ENCODE measurements at regions not wholly inside any gene's neighbourhood (a gene's known extent, or its start where the extent isn't known, plus 50 kb on each side); places are given as distances from the start of the nearest gene placed in this dataset.

- no peak for DNase-seq
- Mint-ChIP-seq H3K4me3 (ENCODE audit: unreplicated experiment) (no peak overlapping the region), H3K36me3 (ENCODE audit: unreplicated experiment) (no peaks in the 10 kb centered on the region), H3K9me3 (ENCODE audit: unreplicated experiment) (no peaks in the 10 kb centered on the region), H3K27me3 (ENCODE audit: unreplicated experiment) (peaks cover 3% of the 10 kb centered on the region), H3K4me1 (ENCODE audit: low read depth, unreplicated experiment) (peaks cover 17% of the 10 kb centered on the region), H3K27ac (ENCODE audit: unreplicated experiment) (no peak overlapping the region)
- no peak for TF ChIP-seq CTCF (IDR thresholded peaks at IDR 0.05; ENCODE audit: partially characterized antibody, unreplicated experiment)
Measured at GRCh38 chr6:139654309-139654708, 279.9 kb upstream of the CITED2 start.

GRCh38 chr6:139653111-139653510 is 278.7 kb upstream of the CITED2 start:
- Mint-ChIP-seq H3K4me1 (ENCODE audit: low read depth, unreplicated experiment) (peaks cover 26% of the 10 kb centered on the region), H3K36me3 (ENCODE audit: unreplicated experiment) (no peaks in the 10 kb centered on the region)

GRCh38 chr6:139650941-139651340 is 276.5 kb upstream of the CITED2 start:
- no peak for TF ChIP-seq CTCF (IDR thresholded peaks at IDR 0.05; ENCODE audit: partially characterized antibody, unreplicated experiment)
- no peak for DNase-seq
- Mint-ChIP-seq H3K27ac (ENCODE audit: unreplicated experiment) (no peak overlapping the region), H3K36me3 (ENCODE audit: unreplicated experiment) (peaks cover 4% of the 10 kb centered on the region), H3K27me3 (ENCODE audit: unreplicated experiment) (no peaks in the 10 kb centered on the region), H3K4me3 (ENCODE audit: unreplicated experiment) (no peak overlapping the region), H3K9me3 (ENCODE audit: unreplicated experiment) (no peaks in the 10 kb centered on the region), H3K4me1 (ENCODE audit: low read depth, unreplicated experiment) (peaks cover 29% of the 10 kb centered on the region)

More at GRCh38 chr6:139653111-139653510, 278.7 kb upstream of the CITED2 start:
- no peak overlapping the region for H3K4me3 Mint-ChIP-seq (ENCODE audit: unreplicated experiment)
- H3K27me3 Mint-ChIP-seq (ENCODE audit: unreplicated experiment) = peaks cover 3% of the 10 kb centered on the region
- DNase-seq = no peak
- no peak overlapping the region for H3K27ac Mint-ChIP-seq (ENCODE audit: unreplicated experiment)
- TF ChIP-seq CTCF (IDR thresholded peaks at IDR 0.05; ENCODE audit: partially characterized antibody, unreplicated experiment) = no peak
- H3K9me3 Mint-ChIP-seq (ENCODE audit: unreplicated experiment) = no peaks in the 10 kb centered on the region

GRCh38 chr6:139649732-139650131 is 275.3 kb upstream of the CITED2 start:
- Mint-ChIP-seq H3K27ac (ENCODE audit: unreplicated experiment) (peak overlapping the region; percentile 35), H3K27me3 (ENCODE audit: unreplicated experiment) (no peaks in the 10 kb centered on the region), H3K9me3 (ENCODE audit: unreplicated experiment) (no peaks in the 10 kb centered on the region), H3K4me3 (ENCODE audit: unreplicated experiment) (no peak overlapping the region), H3K4me1 (ENCODE audit: low read depth, unreplicated experiment) (peaks cover 22% of the 10 kb centered on the region), H3K36me3 (ENCODE audit: unreplicated experiment) (peaks cover 4% of the 10 kb centered on the region)
- DNase-seq = no peak
- no peak for TF ChIP-seq CTCF (IDR thresholded peaks at IDR 0.05; ENCODE audit: partially characterized antibody, unreplicated experiment)

- peaks cover 22% of the 10 kb centered on the region for H3K4me1 Mint-ChIP-seq (ENCODE audit: low read depth, unreplicated experiment)
- H3K27me3 Mint-ChIP-seq (ENCODE audit: unreplicated experiment) = no peaks in the 10 kb centered on the region
- H3K27ac Mint-ChIP-seq (ENCODE audit: unreplicated experiment) = peak overlapping the region; percentile 93
- no peak overlapping the region for H3K4me3 Mint-ChIP-seq (ENCODE audit: unreplicated experiment)
- TF ChIP-seq CTCF (IDR thresholded peaks at IDR 0.05; ENCODE audit: partially characterized antibody, unreplicated experiment) = no peak
- no peak for DNase-seq
- H3K36me3 Mint-ChIP-seq (ENCODE audit: unreplicated experiment) = peaks cover 4% of the 10 kb centered on the region
- H3K9me3 Mint-ChIP-seq (ENCODE audit: unreplicated experiment) = no peaks in the 10 kb centered on the region
Measured at GRCh38 chr6:139649128-139649527, 274.7 kb upstream of the CITED2 start.

Data from glutamatergic neuron (in vitro differentiated cells).